ENCODE measurements at regions not wholly inside any gene's neighbourhood (a gene's known extent, or its start where the extent isn't known, plus 50 kb on each side); places are given as distances from the start of the nearest gene placed in this dataset.

GRCh38 chr14:46325157-46325556 lies 326.4 kb downstream of the RPL10L start (continued):
- TF ChIP-seq ZNF318 (IDR thresholded peaks at IDR 0.05; ENCODE audit: borderline replicate concordance in 1 of 2, low read depth in 1 of 2) = no peak
- no peak for TF ChIP-seq REST (IDR thresholded peaks at IDR 0.05; ENCODE audit: borderline replicate concordance)
- TF ChIP-seq REST (CRISPR knock-in tag; IDR thresholded peaks at IDR 0.05; ENCODE audit: low read depth) = no peak

All from K562 (cell line).